Karpas-422 (cell line): ENCODE measurements at regions not wholly inside any gene's neighbourhood (a gene's known extent, or its start where the extent isn't known, plus 50 kb on each side); places are given as distances from the start of the nearest gene placed in this dataset. TPM values are rescaled to one million over a fixed set of nuclear protein-coding genes. Genes with fewer than 3 reads are reported as not detected.
"Not testable (repeated sequence)": the region's sequence is repeated elsewhere in the genome, so short reads cannot be mapped to it uniquely, and the experiment has no call there.

Experiments used
- DNase-seq: peaks from one replicate; pipeline ENCODE4 v3.0.0-alpha.2; 2015
- H2AFZ ChIP-seq: fragments of 200-600 bp; sonication (generic); 2 replicates; pipeline ENCODE4 v1.6.1; 2014; ENCODE audit warnings: antibody characterized with exemption, low read length, mixed read lengths
- H3K27ac ChIP-seq: fragments of 200-600 bp; sonication (generic); 2 replicates; pipeline ENCODE4 v1.5.1; 2014; ENCODE audit warnings: mild to moderate bottlenecking, low read length, moderate library complexity
- H3K27me3 ChIP-seq: fragments of 200-600 bp; sonication (generic); 2 replicates; pipeline ENCODE4 v1.6.1; 2014; ENCODE audit warnings: low read length, mixed read lengths
- H3K36me3 ChIP-seq: fragments of 200-600 bp; sonication (generic); 2 replicates; pipeline ENCODE4 v1.6.1; 2014; ENCODE audit warnings: low read length, mixed read lengths; ENCODE audit not compliant: insufficient read depth
- H3K4me1 ChIP-seq: fragments of 200-600 bp; sonication (generic); 2 replicates; pipeline ENCODE4 v1.6.1; 2014; ENCODE audit warnings: mild to moderate bottlenecking, low read length, mixed read lengths
- H3K4me2 ChIP-seq: fragments of 200-600 bp; sonication (generic); 2 replicates; pipeline ENCODE4 v1.6.1; 2014; ENCODE audit warnings: low read length, low read depth, mild to moderate bottlenecking; ENCODE audit not compliant: poor library complexity, severe bottlenecking
- H3K4me3 ChIP-seq: fragments of 200-600 bp; sonication (generic); 2 replicates; pipeline ENCODE4 v1.5.1; 2014; ENCODE audit warnings: mild to moderate bottlenecking, antibody characterized with exemption, low read length, mixed read lengths
- H3K79me2 ChIP-seq: fragments of 200-600 bp; sonication (generic); 2 replicates; pipeline ENCODE4 v1.6.1; 2014; ENCODE audit warnings: mild to moderate bottlenecking, low read length, mixed read lengths
- H3K9ac ChIP-seq: fragments of 200-600 bp; sonication (generic); 2 replicates; pipeline ENCODE4 v1.6.0; 2014; ENCODE audit warnings: low read length
- H3K9me2 ChIP-seq: fragments of 200-600 bp; sonication (generic), shearing (Covaris generic); replicated peaks from 2 replicates; pipeline ENCODE4 v1.6.0; 2014; ENCODE audit warnings: mild to moderate bottlenecking, low read length, moderate library complexity; ENCODE audit not compliant: insufficient read depth
- H3K9me3 ChIP-seq: fragments of 300-700, 200-600 bp; sonication (generic); 2 replicates; pipeline ENCODE4 v1.6.1; 2014; ENCODE audit warnings: low read length, mixed read lengths
- H4K20me1 ChIP-seq: fragments of 200-600 bp; sonication (generic); 2 replicates; pipeline ENCODE4 v1.6.1; 2014; ENCODE audit warnings: mild to moderate bottlenecking, antibody characterized with exemption, low read length, low read depth; ENCODE audit not compliant: insufficient read depth
- small RNA-seq: library from RNA; depleted of rRNA; stranded (forward); fragments of <200 nt; gene quantifications from one replicate; pipeline ENCODE3, GENCODE V24; 2014

- H2AFZ ChIP-seq, H3K79me2 ChIP-seq, H3K9me3 ChIP-seq, H3K27me3 ChIP-seq, H4K20me1 ChIP-seq, H3K27ac ChIP-seq, H3K4me3 ChIP-seq, H3K36me3 ChIP-seq, H3K9ac ChIP-seq, H3K9me2 ChIP-seq, H3K4me1 ChIP-seq, H3K4me2 ChIP-seq: not testable (repeated sequence)
- peak; percentile 16 for DNase-seq
Observed at GRCh38 chr7:56882318-56882717, 249.9 kb downstream of the ZNF479 start.

Small RNA genes lying in the stretch of these regions (small RNA-seq; reads per million reads assigned to genes)
- gene MIR4283-1: not detected
